ENCODE measurements at regions not wholly inside any gene's neighbourhood (a gene's known extent, or its start where the extent isn't known, plus 50 kb on each side); places are given as distances from the start of the nearest gene placed in this dataset.

DNA sequence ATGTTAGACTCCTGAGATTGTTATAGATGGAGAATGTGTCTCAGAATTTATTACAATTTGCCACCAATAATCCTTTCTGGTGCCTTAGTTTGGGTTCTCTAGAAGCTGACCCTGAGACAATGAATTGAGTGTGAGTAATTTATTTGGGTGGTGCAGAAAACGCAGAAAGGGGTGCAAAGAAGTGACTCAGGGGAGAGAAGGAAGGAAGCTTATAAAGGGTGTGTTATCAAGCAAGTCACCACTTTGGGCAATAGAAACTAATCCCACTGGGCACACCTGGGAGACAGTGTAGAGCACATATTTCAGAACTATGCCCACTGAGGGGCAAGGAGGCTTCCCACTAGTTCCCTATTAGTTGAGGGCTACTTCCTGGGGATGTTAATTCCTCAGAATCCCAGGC, 320.6 kb downstream of the MID1IP1 start:
- no peak for DNase-seq (ENCODE audit: low spot score)
- Histone ChIP-seq H3K27ac (ENCODE audit: low read depth in 1 of 2, low read length in 2 of 2) (no peak overlapping the region), H3K9ac (ENCODE audit: low read depth in 1 of 2, low read length in 2 of 2) (no peak overlapping the region), H3K4me3 (ENCODE audit: low read depth in 1 of 3, low read length in 3 of 3) (no peak overlapping the region), H3K36me3 (ENCODE audit: control insufficient read depth in 4 of 4, insufficient read depth in 3 of 4, low read depth in 1 of 4, low read length in 3 of 4) (no peaks in the 10 kb centered on the region), H3K4me1 (ENCODE audit: control insufficient read depth in 4 of 4, insufficient read depth in 4 of 4, low read length in 3 of 4) (no peaks in the 10 kb centered on the region), H3K9me3 (ENCODE audit: control insufficient read depth in 4 of 4, low read length in 3 of 4) (no peaks in the 10 kb centered on the region), H3K27me3 (ENCODE audit: control insufficient read depth in 4 of 4, insufficient read depth in 4 of 4, low read length in 3 of 4) (no peaks in the 10 kb centered on the region)
- TF ChIP-seq HNF4A (conservative IDR thresholded peaks at IDR 0.05): no peak
- TF ChIP-seq, protein P1, sequence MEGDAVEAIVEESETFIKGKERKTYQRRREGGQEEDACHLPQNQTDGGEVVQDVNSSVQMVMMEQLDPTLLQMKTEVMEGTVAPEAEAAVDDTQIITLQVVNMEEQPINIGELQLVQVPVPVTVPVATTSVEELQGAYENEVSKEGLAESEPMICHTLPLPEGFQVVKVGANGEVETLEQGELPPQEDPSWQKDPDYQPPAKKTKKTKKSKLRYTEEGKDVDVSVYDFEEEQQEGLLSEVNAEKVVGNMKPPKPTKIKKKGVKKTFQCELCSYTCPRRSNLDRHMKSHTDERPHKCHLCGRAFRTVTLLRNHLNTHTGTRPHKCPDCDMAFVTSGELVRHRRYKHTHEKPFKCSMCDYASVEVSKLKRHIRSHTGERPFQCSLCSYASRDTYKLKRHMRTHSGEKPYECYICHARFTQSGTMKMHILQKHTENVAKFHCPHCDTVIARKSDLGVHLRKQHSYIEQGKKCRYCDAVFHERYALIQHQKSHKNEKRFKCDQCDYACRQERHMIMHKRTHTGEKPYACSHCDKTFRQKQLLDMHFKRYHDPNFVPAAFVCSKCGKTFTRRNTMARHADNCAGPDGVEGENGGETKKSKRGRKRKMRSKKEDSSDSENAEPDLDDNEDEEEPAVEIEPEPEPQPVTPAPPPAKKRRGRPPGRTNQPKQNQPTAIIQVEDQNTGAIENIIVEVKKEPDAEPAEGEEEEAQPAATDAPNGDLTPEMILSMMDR (IDR thresholded peaks at IDR 0.05; ENCODE audit: low read depth, low read length, missing input control): no peak
- 100% methylated on average over 1 of the region's 1 CpG for WGBS

DNA sequence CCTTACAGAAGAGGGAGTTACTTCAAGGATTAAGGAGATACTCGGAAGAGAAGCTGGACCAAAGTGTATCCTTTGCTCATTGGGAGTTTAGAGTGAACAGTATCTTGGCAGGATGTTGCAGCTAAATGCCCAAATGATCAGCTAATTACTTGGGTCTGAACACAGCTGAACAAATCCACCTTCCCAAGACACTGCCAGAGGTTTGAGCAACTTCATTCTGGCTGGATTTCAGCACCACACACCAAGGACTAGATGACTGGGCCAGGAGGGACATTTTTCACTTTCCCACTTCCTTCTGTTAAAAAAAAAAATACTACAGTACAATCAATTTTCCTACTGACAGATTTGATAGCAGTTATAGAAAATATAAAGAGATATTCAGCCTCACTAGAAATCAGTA, 324.6 kb downstream of the MID1IP1 start:
- Histone ChIP-seq H3K27ac (ENCODE audit: low read depth in 1 of 2, low read length in 2 of 2) (no peak overlapping the region), H3K9ac (ENCODE audit: low read depth in 1 of 2, low read length in 2 of 2) (no peak overlapping the region), H3K36me3 (ENCODE audit: control insufficient read depth in 4 of 4, insufficient read depth in 3 of 4, low read depth in 1 of 4, low read length in 3 of 4) (no peaks in the 10 kb centered on the region), H3K4me3 (ENCODE audit: low read depth in 1 of 3, low read length in 3 of 3) (no peak overlapping the region), H3K9me3 (ENCODE audit: control insufficient read depth in 4 of 4, low read length in 3 of 4) (no peaks in the 10 kb centered on the region), H3K4me1 (ENCODE audit: control insufficient read depth in 4 of 4, insufficient read depth in 4 of 4, low read length in 3 of 4) (no peaks in the 10 kb centered on the region), H3K27me3 (ENCODE audit: control insufficient read depth in 4 of 4, insufficient read depth in 4 of 4, low read length in 3 of 4) (no peaks in the 10 kb centered on the region)
- 96% methylated on average over 1 of the region's 1 CpG for WGBS
- TF ChIP-seq HNF4G (IDR thresholded peaks at IDR 0.05): no peak
- no peak for TF ChIP-seq FOXA1 (IDR thresholded peaks at IDR 0.05)
- no peak for TF ChIP-seq GABPA (IDR thresholded peaks at IDR 0.05 in 1 of 2, conservative IDR thresholded peaks at IDR 0.05 in 1 of 2)
- TF ChIP-seq, protein P1 (IDR thresholded peaks at IDR 0.05; ENCODE audit: low read depth, low read length, missing input control): no peak
- TF ChIP-seq, protein P2, sequence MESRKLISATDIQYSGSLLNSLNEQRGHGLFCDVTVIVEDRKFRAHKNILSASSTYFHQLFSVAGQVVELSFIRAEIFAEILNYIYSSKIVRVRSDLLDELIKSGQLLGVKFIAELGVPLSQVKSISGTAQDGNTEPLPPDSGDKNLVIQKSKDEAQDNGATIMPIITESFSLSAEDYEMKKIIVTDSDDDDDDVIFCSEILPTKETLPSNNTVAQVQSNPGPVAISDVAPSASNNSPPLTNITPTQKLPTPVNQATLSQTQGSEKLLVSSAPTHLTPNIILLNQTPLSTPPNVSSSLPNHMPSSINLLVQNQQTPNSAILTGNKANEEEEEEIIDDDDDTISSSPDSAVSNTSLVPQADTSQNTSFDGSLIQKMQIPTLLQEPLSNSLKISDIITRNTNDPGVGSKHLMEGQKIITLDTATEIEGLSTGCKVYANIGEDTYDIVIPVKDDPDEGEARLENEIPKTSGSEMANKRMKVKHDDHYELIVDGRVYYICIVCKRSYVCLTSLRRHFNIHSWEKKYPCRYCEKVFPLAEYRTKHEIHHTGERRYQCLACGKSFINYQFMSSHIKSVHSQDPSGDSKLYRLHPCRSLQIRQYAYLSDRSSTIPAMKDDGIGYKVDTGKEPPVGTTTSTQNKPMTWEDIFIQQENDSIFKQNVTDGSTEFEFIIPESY (IDR thresholded peaks at IDR 0.05): no peak
- no peak for TF ChIP-seq HNF4A (conservative IDR thresholded peaks at IDR 0.05)
- no peak for TF ChIP-seq RAD21 (IDR thresholded peaks at IDR 0.05)
- TF ChIP-seq EGR1 (IDR thresholded peaks at IDR 0.05; ENCODE audit: low read depth in 2 of 2): no peak
- TF ChIP-seq RXRA (IDR thresholded peaks at IDR 0.05): no peak
- no peak for TF ChIP-seq YY1 (IDR thresholded peaks at IDR 0.05)
- TF ChIP-seq SP1 (IDR thresholded peaks at IDR 0.05): no peak
- TF ChIP-seq, protein P3, sequence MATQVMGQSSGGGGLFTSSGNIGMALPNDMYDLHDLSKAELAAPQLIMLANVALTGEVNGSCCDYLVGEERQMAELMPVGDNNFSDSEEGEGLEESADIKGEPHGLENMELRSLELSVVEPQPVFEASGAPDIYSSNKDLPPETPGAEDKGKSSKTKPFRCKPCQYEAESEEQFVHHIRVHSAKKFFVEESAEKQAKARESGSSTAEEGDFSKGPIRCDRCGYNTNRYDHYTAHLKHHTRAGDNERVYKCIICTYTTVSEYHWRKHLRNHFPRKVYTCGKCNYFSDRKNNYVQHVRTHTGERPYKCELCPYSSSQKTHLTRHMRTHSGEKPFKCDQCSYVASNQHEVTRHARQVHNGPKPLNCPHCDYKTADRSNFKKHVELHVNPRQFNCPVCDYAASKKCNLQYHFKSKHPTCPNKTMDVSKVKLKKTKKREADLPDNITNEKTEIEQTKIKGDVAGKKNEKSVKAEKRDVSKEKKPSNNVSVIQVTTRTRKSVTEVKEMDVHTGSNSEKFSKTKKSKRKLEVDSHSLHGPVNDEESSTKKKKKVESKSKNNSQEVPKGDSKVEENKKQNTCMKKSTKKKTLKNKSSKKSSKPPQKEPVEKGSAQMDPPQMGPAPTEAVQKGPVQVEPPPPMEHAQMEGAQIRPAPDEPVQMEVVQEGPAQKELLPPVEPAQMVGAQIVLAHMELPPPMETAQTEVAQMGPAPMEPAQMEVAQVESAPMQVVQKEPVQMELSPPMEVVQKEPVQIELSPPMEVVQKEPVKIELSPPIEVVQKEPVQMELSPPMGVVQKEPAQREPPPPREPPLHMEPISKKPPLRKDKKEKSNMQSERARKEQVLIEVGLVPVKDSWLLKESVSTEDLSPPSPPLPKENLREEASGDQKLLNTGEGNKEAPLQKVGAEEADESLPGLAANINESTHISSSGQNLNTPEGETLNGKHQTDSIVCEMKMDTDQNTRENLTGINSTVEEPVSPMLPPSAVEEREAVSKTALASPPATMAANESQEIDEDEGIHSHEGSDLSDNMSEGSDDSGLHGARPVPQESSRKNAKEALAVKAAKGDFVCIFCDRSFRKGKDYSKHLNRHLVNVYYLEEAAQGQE (IDR thresholded peaks at IDR 0.05): no peak
- TF ChIP-seq, protein P4, sequence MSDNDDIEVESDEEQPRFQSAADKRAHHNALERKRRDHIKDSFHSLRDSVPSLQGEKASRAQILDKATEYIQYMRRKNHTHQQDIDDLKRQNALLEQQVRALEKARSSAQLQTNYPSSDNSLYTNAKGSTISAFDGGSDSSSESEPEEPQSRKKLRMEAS (IDR thresholded peaks at IDR 0.05): no peak
- TF ChIP-seq JUND (IDR thresholded peaks at IDR 0.05): no peak
- no peak for TF ChIP-seq FOXA2 (IDR thresholded peaks at IDR 0.05)
- TF ChIP-seq TAF1 (conservative IDR thresholded peaks at IDR 0.05): no peak
- no peak for DNase-seq (ENCODE audit: low spot score)
